ENCODE measurements at regions not wholly inside any gene's neighbourhood (a gene's known extent, or its start where the extent isn't known, plus 50 kb on each side); places are given as distances from the start of the nearest gene placed in this dataset.
"Not testable (repeated sequence)": the region's sequence is repeated elsewhere in the genome, so short reads cannot be mapped to it uniquely, and the experiment has no call there.

DNA sequence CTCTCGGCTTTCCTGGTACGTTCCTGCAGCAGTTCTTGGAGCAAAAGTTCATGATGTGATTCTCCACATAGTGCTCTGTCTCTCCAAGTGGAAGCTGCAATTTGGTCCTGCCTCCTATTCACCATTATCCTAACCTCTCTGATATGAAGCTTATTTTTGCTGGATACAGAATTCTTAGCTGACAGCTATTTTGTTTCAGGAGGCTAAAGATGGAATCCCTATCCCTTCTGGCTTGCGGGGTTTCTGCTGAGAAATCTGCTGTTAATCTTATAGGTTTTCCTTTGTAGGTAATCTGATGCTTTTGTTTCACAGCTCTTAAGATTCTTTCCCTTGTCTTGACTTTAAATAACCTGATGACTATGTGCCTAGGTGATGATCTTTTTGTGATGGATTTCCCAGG is 181.6 kb upstream of the VLDLR start (continued):
- TF ChIP-seq, protein P1, sequence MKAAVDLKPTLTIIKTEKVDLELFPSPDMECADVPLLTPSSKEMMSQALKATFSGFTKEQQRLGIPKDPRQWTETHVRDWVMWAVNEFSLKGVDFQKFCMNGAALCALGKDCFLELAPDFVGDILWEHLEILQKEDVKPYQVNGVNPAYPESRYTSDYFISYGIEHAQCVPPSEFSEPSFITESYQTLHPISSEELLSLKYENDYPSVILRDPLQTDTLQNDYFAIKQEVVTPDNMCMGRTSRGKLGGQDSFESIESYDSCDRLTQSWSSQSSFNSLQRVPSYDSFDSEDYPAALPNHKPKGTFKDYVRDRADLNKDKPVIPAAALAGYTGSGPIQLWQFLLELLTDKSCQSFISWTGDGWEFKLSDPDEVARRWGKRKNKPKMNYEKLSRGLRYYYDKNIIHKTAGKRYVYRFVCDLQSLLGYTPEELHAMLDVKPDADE (IDR thresholded peaks at IDR 0.05): no peak
- no peak for TF ChIP-seq NANOG (IDR thresholded peaks at IDR 0.05; ENCODE audit: borderline replicate concordance)
- no peak for TF ChIP-seq EZH2 (IDR thresholded peaks at IDR 0.05; ENCODE audit: low read depth, unreplicated experiment)

DNA sequence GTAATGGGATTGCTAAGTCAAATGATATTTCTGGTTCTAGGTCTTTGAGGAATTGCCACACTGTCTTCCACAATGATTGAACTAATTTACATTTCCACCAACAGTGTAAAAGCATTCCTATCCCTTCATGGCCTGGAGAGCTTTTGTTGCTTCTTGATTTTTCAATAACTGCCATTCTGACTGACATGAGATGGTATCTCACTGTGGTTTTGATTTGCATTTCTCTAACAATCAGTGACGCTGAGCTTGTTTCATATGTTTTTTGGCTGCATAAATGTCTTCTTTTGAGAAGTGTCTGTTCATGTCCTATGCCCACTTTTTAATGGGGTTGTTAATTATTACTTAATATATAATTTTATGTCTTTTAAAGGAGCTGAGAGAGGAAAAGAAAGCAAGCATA is 177.7 kb upstream of the VLDLR start:
- not testable (repeated sequence) for H3K27me3 ChIP-seq (ENCODE audit: insufficient read depth); DNase-seq (ENCODE audit: low spot score); ATAC-seq; H3K4me3 ChIP-seq; H3K9me2 ChIP-seq (ENCODE audit: insufficient read depth); H3K79me2 ChIP-seq (replicated peaks; ENCODE audit: insufficient read depth); H3K27ac Mint-ChIP-seq; H3K4me2 ChIP-seq; H3K27me3 Mint-ChIP-seq (ENCODE audit: insufficient read depth, low read depth, poor library complexity); H4K20me1 ChIP-seq (replicated peaks; ENCODE audit: insufficient read depth); H3K4me3 Mint-ChIP-seq; H3F3A ChIP-seq (replicated peaks; ENCODE audit: low read depth); H3K27ac ChIP-seq (ENCODE audit: low read depth); H2AFZ ChIP-seq; H3K4me1 ChIP-seq (ENCODE audit: insufficient read depth); H3K4me1 Mint-ChIP-seq
- Mint-ChIP-seq H3K36me3 (ENCODE audit: low read depth) (peaks cover 68% of the 10 kb centered on the region), H3K9me3 (peaks cover 47% of the 10 kb centered on the region)
- H3K36me3 ChIP-seq (ENCODE audit: insufficient read depth): peaks cover 22% of the 10 kb centered on the region

DNA sequence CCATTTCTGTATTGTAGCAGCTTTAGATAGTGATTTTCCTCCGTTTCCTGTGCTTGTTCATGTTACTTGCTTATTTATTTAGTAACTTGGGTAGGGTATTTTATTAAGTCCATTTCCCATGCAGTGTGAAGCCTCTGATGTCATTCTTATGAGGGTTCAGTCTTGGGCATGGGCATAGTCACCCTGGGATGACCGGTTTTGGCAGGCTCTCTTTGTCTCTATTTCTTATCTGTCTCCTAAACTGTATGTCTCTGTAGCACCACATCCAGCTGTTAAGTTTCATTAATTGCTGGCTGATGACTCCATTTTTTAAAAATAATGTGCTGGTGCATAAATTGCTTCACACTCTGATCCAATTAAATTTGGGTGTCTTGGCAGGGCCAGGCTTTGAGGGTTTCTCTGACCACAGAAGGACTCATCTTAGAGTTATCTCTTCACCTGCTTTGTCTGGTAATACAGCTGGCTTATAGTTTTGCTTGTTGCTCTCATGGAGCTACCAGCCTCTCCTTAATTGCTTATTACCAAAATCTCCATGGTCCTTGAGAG is 173.3 kb upstream of the VLDLR start:
- ATAC-seq: no peak
- H3K4me2 ChIP-seq: no peak overlapping the region
- H2AFZ ChIP-seq: no peak overlapping the region
- H3K9me3 Mint-ChIP-seq: peaks cover 7% of the 10 kb centered on the region
- DNase-seq (ENCODE audit: low spot score): no peak
- H3K27me3 ChIP-seq (ENCODE audit: insufficient read depth): no peaks in the 10 kb centered on the region
- peaks cover 10% of the 10 kb centered on the region for H3K36me3 ChIP-seq (ENCODE audit: insufficient read depth)
- H3F3A ChIP-seq (replicated peaks; ENCODE audit: low read depth): no peaks in the 10 kb centered on the region
- H3K4me1 Mint-ChIP-seq: peaks cover 3% of the 10 kb centered on the region; the same call in 2 of the 3 replicates
- H3K27me3 Mint-ChIP-seq (ENCODE audit: insufficient read depth, low read depth, poor library complexity): no peaks in the 10 kb centered on the region
- H3K9me2 ChIP-seq (ENCODE audit: insufficient read depth): peaks cover 2% of the 10 kb centered on the region; the same call in 1 of the 2 replicates
- H3K4me3 Mint-ChIP-seq: no peak overlapping the region
- no peaks in the 10 kb centered on the region for H4K20me1 ChIP-seq (replicated peaks; ENCODE audit: insufficient read depth)
- 0 out of 2 replicates have a peak, but pooled peaks cover 4% of the 10 kb centered on the region for H3K4me1 ChIP-seq (ENCODE audit: insufficient read depth)
- no peak overlapping the region for H3K27ac ChIP-seq (ENCODE audit: low read depth)
- H3K4me3 ChIP-seq: no peak overlapping the region
- H3K79me2 ChIP-seq (replicated peaks; ENCODE audit: insufficient read depth): no peaks in the 10 kb centered on the region
- H3K27ac Mint-ChIP-seq: no peak overlapping the region
- H3K36me3 Mint-ChIP-seq (ENCODE audit: low read depth): peaks cover 26% of the 10 kb centered on the region
- TF ChIP-seq JUNB (IDR thresholded peaks at IDR 0.05; ENCODE audit: unreplicated experiment): no peak
- no peak for TF ChIP-seq CREB1 (CRISPR knock-in tag; IDR thresholded peaks at IDR 0.05; ENCODE audit: low read depth)
- TF ChIP-seq, protein P2, sequence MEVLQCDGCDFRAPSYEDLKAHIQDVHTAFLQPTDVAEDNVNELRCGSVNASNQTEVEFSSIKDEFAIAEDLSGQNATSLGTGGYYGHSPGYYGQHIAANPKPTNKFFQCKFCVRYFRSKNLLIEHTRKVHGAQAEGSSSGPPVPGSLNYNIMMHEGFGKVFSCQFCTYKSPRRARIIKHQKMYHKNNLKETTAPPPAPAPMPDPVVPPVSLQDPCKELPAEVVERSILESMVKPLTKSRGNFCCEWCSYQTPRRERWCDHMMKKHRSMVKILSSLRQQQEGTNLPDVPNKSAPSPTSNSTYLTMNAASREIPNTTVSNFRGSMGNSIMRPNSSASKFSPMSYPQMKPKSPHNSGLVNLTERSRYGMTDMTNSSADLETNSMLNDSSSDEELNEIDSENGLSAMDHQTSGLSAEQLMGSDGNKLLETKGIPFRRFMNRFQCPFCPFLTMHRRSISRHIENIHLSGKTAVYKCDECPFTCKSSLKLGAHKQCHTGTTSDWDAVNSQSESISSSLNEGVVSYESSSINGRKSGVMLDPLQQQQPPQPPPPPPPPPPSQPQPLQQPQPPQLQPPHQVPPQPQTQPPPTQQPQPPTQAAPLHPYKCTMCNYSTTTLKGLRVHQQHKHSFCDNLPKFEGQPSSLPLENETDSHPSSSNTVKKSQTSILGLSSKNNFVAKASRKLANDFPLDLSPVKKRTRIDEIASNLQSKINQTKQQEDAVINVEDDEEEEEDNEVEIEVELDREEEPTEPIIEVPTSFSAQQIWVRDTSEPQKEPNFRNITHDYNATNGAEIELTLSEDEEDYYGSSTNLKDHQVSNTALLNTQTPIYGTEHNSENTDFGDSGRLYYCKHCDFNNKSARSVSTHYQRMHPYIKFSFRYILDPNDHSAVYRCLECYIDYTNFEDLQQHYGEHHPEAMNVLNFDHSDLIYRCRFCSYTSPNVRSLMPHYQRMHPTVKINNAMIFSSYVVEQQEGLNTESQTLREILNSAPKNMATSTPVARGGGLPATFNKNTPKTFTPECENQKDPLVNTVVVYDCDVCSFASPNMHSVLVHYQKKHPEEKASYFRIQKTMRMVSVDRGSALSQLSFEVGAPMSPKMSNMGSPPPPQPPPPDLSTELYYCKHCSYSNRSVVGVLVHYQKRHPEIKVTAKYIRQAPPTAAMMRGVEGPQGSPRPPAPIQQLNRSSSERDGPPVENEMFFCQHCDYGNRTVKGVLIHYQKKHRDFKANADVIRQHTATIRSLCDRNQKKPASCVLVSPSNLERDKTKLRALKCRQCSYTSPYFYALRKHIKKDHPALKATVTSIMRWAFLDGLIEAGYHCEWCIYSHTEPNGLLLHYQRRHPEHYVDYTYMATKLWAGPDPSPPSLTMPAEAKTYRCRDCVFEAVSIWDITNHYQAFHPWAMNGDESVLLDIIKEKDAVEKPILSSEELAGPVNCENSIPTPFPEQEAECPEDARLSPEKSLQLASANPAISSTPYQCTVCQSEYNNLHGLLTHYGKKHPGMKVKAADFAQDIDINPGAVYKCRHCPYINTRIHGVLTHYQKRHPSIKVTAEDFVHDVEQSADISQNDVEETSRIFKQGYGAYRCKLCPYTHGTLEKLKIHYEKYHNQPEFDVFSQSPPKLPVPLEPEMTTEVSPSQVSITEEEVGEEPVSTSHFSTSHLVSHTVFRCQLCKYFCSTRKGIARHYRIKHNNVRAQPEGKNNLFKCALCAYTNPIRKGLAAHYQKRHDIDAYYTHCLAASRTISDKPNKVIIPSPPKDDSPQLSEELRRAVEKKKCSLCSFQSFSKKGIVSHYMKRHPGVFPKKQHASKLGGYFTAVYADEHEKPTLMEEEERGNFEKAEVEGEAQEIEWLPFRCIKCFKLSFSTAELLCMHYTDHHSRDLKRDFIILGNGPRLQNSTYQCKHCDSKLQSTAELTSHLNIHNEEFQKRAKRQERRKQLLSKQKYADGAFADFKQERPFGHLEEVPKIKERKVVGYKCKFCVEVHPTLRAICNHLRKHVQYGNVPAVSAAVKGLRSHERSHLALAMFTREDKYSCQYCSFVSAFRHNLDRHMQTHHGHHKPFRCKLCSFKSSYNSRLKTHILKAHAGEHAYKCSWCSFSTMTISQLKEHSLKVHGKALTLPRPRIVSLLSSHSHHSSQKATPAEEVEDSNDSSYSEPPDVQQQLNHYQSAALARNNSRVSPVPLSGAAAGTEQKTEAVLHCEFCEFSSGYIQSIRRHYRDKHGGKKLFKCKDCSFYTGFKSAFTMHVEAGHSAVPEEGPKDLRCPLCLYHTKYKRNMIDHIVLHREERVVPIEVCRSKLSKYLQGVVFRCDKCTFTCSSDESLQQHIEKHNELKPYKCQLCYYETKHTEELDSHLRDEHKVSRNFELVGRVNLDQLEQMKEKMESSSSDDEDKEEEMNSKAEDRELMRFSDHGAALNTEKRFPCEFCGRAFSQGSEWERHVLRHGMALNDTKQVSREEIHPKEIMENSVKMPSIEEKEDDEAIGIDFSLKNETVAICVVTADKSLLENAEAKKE (CRISPR knock-in tag; IDR thresholded peaks at IDR 0.05): no peak
- no peak for TF ChIP-seq STAT1 (IDR thresholded peaks at IDR 0.05; ENCODE audit: unreplicated experiment)
- no peak for TF ChIP-seq ZNF331 (CRISPR knock-in tag; IDR thresholded peaks at IDR 0.05; ENCODE audit: low read depth)
- TF ChIP-seq, protein P3, sequence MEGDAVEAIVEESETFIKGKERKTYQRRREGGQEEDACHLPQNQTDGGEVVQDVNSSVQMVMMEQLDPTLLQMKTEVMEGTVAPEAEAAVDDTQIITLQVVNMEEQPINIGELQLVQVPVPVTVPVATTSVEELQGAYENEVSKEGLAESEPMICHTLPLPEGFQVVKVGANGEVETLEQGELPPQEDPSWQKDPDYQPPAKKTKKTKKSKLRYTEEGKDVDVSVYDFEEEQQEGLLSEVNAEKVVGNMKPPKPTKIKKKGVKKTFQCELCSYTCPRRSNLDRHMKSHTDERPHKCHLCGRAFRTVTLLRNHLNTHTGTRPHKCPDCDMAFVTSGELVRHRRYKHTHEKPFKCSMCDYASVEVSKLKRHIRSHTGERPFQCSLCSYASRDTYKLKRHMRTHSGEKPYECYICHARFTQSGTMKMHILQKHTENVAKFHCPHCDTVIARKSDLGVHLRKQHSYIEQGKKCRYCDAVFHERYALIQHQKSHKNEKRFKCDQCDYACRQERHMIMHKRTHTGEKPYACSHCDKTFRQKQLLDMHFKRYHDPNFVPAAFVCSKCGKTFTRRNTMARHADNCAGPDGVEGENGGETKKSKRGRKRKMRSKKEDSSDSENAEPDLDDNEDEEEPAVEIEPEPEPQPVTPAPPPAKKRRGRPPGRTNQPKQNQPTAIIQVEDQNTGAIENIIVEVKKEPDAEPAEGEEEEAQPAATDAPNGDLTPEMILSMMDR (conservative IDR thresholded peaks at IDR 0.05; ENCODE audit: low read depth in 2 of 2): no peak
